SK-N-SH (cell line): ENCODE measurements at regions not wholly inside any gene's neighbourhood (a gene's known extent, or its start where the extent isn't known, plus 50 kb on each side); places are given as distances from the start of the nearest gene placed in this dataset.
"Not testable (repeated sequence)": the region's sequence is repeated elsewhere in the genome, so short reads cannot be mapped to it uniquely, and the experiment has no call there.

Source experiments
- CTCF ChIA-PET: fragments of 300-600, 350-600 bp; formaldehyde crosslinking; extraction: SDS; loops from one replicate; lab custom pipeline; 2021; lab: Yijun Ruan, JAX
- POLR2A ChIA-PET: fragments of 350-600 bp; sonication (Branson Sonifier 250); formaldehyde crosslinking; extraction: SDS; loops from one replicate; lab custom pipeline; 2020; ENCODE audit warnings: antibody characterized with exemption, inconsistent platforms; lab: Yijun Ruan, JAX
- DNase-seq: peaks from one replicate; pipeline ENCODE4 v3.0.0; 2012
- H2AFZ ChIP-seq: fragments of 200-600 bp; sonication (generic); 2 replicates; pipeline ENCODE4 v1.8.1; 2016; ENCODE audit warnings: antibody characterized with exemption, mild to moderate bottlenecking, low read depth
- H3F3A ChIP-seq: fragments of 200-600 bp; sonication (generic); replicated peaks from 2 replicates; pipeline ENCODE3; 2016; ENCODE audit warnings: antibody characterized with exemption, mild to moderate bottlenecking; ENCODE audit not compliant: insufficient read depth
- H3K27ac ChIP-seq, 2 experiments: fragments of 200-500 bp in 1 of 2; fragments of 200-600 bp in 1 of 2; sonication (Bioruptor generic) in 1 of 2; sonication (generic), shearing (Covaris generic) in 1 of 2; 2 replicates each; pipeline versions ENCODE4 v1.5.1 to v1.6.1; 2014 to 2016; ENCODE audit warnings: low read depth in 2 of 2, inconsistent platforms in 1 of 2, low read length in 1 of 2, mild to moderate bottlenecking in 1 of 2, mixed read lengths in 1 of 2
- H3K27me3 ChIP-seq: fragments of 200-600 bp; sonication (generic), shearing (Covaris generic); 2 replicates; pipeline ENCODE4 v1.6.1; 2016; ENCODE audit warnings: mixed run types; ENCODE audit not compliant: insufficient read depth
- H3K36me3 ChIP-seq, 2 experiments: fragments of 200-500 bp in 1 of 2; fragments of 200-600 bp in 1 of 2; sonication (Bioruptor generic) in 1 of 2; sonication (generic) in 1 of 2; replicated peaks in 1 of 2; 2 replicates each; pipeline versions ENCODE3 to v1.5.1; 2014 to 2016; ENCODE audit warnings: low read length in 1 of 2, mild to moderate bottlenecking in 1 of 2; ENCODE audit not compliant: insufficient read depth in 2 of 2, control insufficient read depth in 1 of 2
- H3K4me1 ChIP-seq, 2 experiments: fragments of 200-500 bp in 1 of 2; fragments of 200-600 bp in 1 of 2; sonication (Bioruptor generic) in 1 of 2; sonication (generic), shearing (Covaris generic) in 1 of 2; 2 replicates each; pipeline versions ENCODE4 v1.5.1 to v1.6.1; 2014 to 2016; ENCODE audit warnings: low read depth in 1 of 2, low read length in 1 of 2, mixed run types in 1 of 2; ENCODE audit not compliant: insufficient read depth in 2 of 2, control insufficient read depth in 1 of 2
- H3K4me2 ChIP-seq: fragments of 200-600 bp; sonication (generic), shearing (Covaris generic); 2 replicates; pipeline ENCODE4 v1.6.1; 2017; ENCODE audit warnings: mixed run types
- H3K4me3 ChIP-seq, 2 experiments: fragments of 200-500 bp in 1 of 2; fragments of 200-600 bp in 1 of 2; sonication (Bioruptor generic) in 1 of 2; sonication (generic), shearing (Covaris generic) in 1 of 2; 2 replicates each; pipeline versions ENCODE4 v1.5.1 to v1.8.1; 2014 to 2016; ENCODE audit warnings: low read depth in 2 of 2, inconsistent platforms in 1 of 2, low read length in 1 of 2, mild to moderate bottlenecking in 1 of 2, mixed read lengths in 1 of 2, moderate library complexity in 1 of 2
- H3K79me2 ChIP-seq: fragments of 200-600 bp; sonication (generic); 2 replicates; pipeline ENCODE4 v1.8.1; 2017; ENCODE audit warnings: mild to moderate bottlenecking; ENCODE audit not compliant: insufficient read depth
- H3K9ac ChIP-seq: fragments of 200-600 bp; sonication (generic); 2 replicates; pipeline ENCODE4 v1.6.1; 2017; ENCODE audit warnings: mixed run types
- H3K9me2 ChIP-seq: fragments of 200-600 bp; sonication (generic); 2 replicates; pipeline ENCODE4 v1.6.1; 2017; ENCODE audit warnings: mixed run types
- H3K9me3 ChIP-seq: fragments of 200-600 bp; sonication (generic); 2 replicates; pipeline ENCODE4 v1.6.1; 2017; ENCODE audit warnings: mixed run types, mild to moderate bottlenecking, moderate library complexity
- H4K20me1 ChIP-seq: fragments of 200-600 bp; sonication (generic); 2 replicates; pipeline ENCODE4 v1.6.1; 2017; ENCODE audit warnings: mild to moderate bottlenecking, mixed run types; ENCODE audit not compliant: insufficient read depth
- CHD2 ChIP-seq: fragments of 150-350 bp; IDR thresholded peaks from 2 replicates; pipeline ENCODE4 v1.6.1; 2018; ENCODE audit warnings: low read length; ENCODE audit not compliant: partially characterized antibody
- MEF2A ChIP-seq: IDR thresholded peaks from 2 replicates; pipeline ENCODE4 v1.4.0; 2012; ENCODE audit warnings: low read depth, borderline replicate concordance
- RCOR1 ChIP-seq: fragments of 150-350 bp; IDR thresholded peaks from 2 replicates; pipeline ENCODE4 v1.6.1; 2017; ENCODE audit warnings: antibody characterized with exemption, low read length
- RXRA ChIP-seq: IDR thresholded peaks from 2 replicates; pipeline ENCODE4 v1.4.0; 2012; ENCODE audit warnings: low read depth, mild to moderate bottlenecking, borderline replicate concordance
- SMC3 ChIP-seq: IDR thresholded peaks from 2 replicates; pipeline ENCODE4 v1.6.1; 2012; ENCODE audit warnings: low read depth, low read length, improper control_type of control experiment
- TEAD4 ChIP-seq: IDR thresholded peaks from 2 replicates; pipeline ENCODE4 v1.4.0; 2012; ENCODE audit warnings: mild to moderate bottlenecking, borderline replicate concordance; ENCODE audit not compliant: insufficient read depth
- YY1 ChIP-seq: IDR thresholded peaks from 2 replicates; pipeline ENCODE4 v1.4.0; 2012; ENCODE audit warnings: low read depth, mild to moderate bottlenecking
- WGBS: methylation state at CpG from one replicate; pipeline ENCODE4 v1.1.6; 2017; ENCODE audit warnings: low lambda C conversion rate; 5-methylcytosine and 5-hydroxymethylcytosine counted together
- TF ChIP-seq, protein P1 (sequence below): fragments of 150-350 bp; IDR thresholded peaks from 2 replicates; pipeline ENCODE4 v1.6.1; 2017; ENCODE audit warnings: antibody characterized with exemption, low read length, low read depth, borderline replicate concordance
- TF ChIP-seq, protein P2 (sequence below): fragments of 200-600 bp; sonication (generic); IDR thresholded peaks from 2 replicates; pipeline ENCODE4 v1.6.1; 2017; ENCODE audit warnings: antibody characterized with exemption, mild to moderate bottlenecking, moderate library complexity
- TF ChIP-seq, protein P3 (sequence below): IDR thresholded peaks from 2 replicates; pipeline ENCODE4; 2012

DNA sequence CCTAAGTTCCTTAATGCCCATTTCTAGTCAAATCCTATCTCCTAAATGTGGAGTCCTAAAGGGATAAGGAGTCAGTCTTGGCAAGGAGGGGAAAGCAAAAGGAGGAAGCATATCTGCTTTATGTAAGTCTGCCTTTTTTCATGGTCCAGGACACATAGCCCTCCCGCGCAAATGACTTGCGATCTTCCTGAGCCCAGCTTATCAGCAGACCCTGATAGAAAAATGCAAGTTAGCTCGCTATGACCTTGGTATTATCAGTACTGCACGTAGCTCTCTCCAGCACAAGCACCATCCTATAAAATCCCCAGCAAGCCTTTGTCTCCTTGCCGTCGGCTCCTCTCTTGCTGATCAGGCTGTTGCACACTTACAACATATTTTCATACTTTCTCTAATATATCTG is 281.4 kb upstream of the KCNH7 start (continued):
- TF ChIP-seq, protein P1, sequence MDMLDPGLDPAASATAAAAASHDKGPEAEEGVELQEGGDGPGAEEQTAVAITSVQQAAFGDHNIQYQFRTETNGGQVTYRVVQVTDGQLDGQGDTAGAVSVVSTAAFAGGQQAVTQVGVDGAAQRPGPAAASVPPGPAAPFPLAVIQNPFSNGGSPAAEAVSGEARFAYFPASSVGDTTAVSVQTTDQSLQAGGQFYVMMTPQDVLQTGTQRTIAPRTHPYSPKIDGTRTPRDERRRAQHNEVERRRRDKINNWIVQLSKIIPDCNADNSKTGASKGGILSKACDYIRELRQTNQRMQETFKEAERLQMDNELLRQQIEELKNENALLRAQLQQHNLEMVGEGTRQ: no peak
- TF ChIP-seq YY1: no peak

DNA sequence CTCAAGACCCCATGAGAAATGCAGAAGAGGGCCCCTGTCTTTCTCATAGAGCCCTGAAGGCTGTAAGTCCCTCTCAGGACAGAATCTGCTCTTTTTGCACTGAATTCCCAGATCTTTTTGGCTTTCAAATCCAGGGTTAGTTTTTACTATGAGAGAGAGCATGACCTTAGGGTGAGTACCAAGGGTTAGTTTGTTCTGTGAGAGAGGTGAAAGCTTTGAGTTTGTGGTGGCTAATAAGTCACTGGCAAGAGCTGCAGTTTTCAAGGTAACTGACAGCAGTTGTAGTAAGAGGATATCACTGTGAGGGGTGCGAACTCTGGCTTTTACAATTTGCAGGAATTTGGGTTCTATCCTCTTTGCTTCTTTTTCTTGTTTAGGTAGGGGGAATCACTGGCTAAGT is 248.4 kb upstream of the KCNH7 start:
- Histone ChIP-seq H3K4me1 (no peaks in the 10 kb centered on the region; a peak in 1 of 4 replicates), H3K79me2 (no peaks in the 10 kb centered on the region), H3K27me3 (no peaks in the 10 kb centered on the region), H3K4me3 (no peak overlapping the region), H2AFZ (no peak overlapping the region), H3K4me2 (no peak overlapping the region), H3K9ac (no peak overlapping the region), H3F3A (no peaks in the 10 kb centered on the region), H4K20me1 (no peaks in the 10 kb centered on the region), H3K9me3 (peaks cover 3% of the 10 kb centered on the region; the same call in 1 of the 2 replicates), H3K9me2 (no peaks in the 10 kb centered on the region), H3K27ac (no peak overlapping the region), H3K36me3 (no peaks in the 10 kb centered on the region)
- CTCF ChIA-PET: no interaction called here
- POLR2A ChIA-PET: no interaction called here
- WGBS: 19% methylated on average over 1 of the region's 1 CpG
- no peak for DNase-seq
- TF ChIP-seq, protein P2, sequence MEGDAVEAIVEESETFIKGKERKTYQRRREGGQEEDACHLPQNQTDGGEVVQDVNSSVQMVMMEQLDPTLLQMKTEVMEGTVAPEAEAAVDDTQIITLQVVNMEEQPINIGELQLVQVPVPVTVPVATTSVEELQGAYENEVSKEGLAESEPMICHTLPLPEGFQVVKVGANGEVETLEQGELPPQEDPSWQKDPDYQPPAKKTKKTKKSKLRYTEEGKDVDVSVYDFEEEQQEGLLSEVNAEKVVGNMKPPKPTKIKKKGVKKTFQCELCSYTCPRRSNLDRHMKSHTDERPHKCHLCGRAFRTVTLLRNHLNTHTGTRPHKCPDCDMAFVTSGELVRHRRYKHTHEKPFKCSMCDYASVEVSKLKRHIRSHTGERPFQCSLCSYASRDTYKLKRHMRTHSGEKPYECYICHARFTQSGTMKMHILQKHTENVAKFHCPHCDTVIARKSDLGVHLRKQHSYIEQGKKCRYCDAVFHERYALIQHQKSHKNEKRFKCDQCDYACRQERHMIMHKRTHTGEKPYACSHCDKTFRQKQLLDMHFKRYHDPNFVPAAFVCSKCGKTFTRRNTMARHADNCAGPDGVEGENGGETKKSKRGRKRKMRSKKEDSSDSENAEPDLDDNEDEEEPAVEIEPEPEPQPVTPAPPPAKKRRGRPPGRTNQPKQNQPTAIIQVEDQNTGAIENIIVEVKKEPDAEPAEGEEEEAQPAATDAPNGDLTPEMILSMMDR: no peak

DNA sequence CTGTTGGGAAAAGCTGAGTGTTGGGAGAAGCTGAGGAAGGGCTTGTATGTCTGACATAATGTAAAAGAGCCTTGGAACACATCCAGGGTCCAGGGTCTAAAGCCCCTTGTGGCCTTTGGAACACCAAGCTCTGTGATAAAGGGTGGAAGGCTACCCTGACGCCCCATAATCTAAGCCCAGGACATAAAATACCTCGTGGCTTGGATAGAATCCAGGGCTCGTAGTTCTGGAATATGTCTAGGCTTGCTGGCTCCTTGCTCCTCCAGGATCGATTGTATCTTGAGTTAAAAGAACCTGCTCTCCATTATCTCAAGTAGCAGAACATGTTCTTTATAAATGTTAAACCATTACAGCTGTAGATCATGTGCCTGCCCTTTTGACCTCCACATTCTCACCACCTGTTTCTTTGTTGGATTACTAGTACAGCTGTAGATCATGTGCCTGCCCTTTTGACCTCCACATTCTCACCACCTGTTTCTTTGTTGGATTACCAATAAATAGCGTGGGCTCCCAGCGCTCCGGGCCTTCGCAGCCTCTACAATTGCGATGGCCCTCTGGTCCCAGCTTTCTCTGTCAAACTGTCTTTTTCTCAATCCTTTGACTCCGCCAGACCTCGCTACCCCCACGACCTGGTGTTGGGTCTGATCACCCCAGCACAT is 246.9 kb upstream of the KCNH7 start:
- H3F3A ChIP-seq, H3K27ac ChIP-seq, H3K27me3 ChIP-seq, H3K9ac ChIP-seq, H3K4me2 ChIP-seq, H3K36me3 ChIP-seq, H3K9me2 ChIP-seq, POLR2A ChIA-PET, H3K9me3 ChIP-seq, H4K20me1 ChIP-seq, H3K4me3 ChIP-seq, H3K79me2 ChIP-seq, DNase-seq, H3K4me1 ChIP-seq: not testable (repeated sequence)
- CTCF ChIA-PET: interaction anchor here (0.8 kb wide), 1 partner anchor 23 kb away, joined by 3 read pairs; no protein-coding TSS in a partner anchor
- WGBS: 47% methylated on average over 10 of the region's 12 CpGs
- 0 out of 2 replicates have a peak overlapping the region, but pooled peaks have one; percentile 29 for H2AFZ ChIP-seq

DNA sequence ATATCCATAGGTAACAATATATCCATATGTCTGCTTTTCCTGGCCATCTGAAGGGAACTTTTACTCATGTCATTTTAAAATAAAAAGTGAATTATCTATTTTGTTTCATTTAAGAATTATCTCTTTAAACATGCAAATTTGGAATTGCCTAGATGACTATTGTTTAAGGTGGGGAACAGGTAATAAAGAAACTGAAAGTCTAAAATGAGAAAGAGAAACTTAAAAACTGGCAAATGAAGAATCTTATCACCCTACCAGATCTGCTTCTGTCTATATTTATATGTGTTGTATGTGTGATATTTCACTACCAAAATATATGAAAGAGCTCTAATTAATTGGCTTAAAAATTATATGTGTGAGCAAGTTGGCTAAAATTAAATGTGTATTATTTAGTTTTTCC is 243.2 kb upstream of the KCNH7 start:
- H3K27me3 ChIP-seq: no peaks in the 10 kb centered on the region
- ChIA-PET POLR2A (no interaction called here), CTCF (no interaction called here)
- no peaks in the 10 kb centered on the region for H4K20me1 ChIP-seq
- DNase-seq: no peak
- H3K9me3 ChIP-seq: peaks cover 3% of the 10 kb centered on the region; the same call in 1 of the 2 replicates
- H3K79me2 ChIP-seq: no peaks in the 10 kb centered on the region
- no peaks in the 10 kb centered on the region for H3F3A ChIP-seq
- H3K4me3 ChIP-seq: no peak overlapping the region
- no peaks in the 10 kb centered on the region for H3K9me2 ChIP-seq
- no peak overlapping the region for H3K4me2 ChIP-seq
- H3K9ac ChIP-seq: no peak overlapping the region
- H2AFZ ChIP-seq: no peak overlapping the region
- H3K36me3 ChIP-seq: no peaks in the 10 kb centered on the region
- H3K4me1 ChIP-seq: no peaks in the 10 kb centered on the region; a peak in 1 of 4 replicates
- H3K27ac ChIP-seq: no peak overlapping the region
- no peak for TF ChIP-seq RXRA
- TF ChIP-seq MEF2A: no peak
- no peak for TF ChIP-seq CHD2
- no peak for TF ChIP-seq TEAD4
- TF ChIP-seq, protein P3, sequence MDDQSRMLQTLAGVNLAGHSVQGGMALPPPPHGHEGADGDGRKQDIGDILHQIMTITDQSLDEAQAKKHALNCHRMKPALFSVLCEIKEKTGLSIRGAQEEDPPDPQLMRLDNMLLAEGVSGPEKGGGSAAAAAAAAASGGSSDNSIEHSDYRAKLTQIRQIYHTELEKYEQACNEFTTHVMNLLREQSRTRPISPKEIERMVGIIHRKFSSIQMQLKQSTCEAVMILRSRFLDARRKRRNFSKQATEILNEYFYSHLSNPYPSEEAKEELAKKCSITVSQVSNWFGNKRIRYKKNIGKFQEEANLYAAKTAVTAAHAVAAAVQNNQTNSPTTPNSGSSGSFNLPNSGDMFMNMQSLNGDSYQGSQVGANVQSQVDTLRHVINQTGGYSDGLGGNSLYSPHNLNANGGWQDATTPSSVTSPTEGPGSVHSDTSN: no peak
- no peak for TF ChIP-seq SMC3
- TF ChIP-seq RCOR1: no peak
- TF ChIP-seq, protein P2: no peak
